Activated T-cell treated with anti-CD3 and anti-CD28 coated beads, Interleukin-2, amount 50 U/mL, for 24 hours (primary cell): ENCODE measurements at regions not wholly inside any gene's neighbourhood (a gene's known extent, or its start where the extent isn't known, plus 50 kb on each side); places are given as distances from the start of the nearest gene placed in this dataset.

ENCODE experiments used
- DNase-seq: peaks from one replicate; pipeline ENCODE4 v3.0.0-alpha.2; 2020
- H3K27ac Mint-ChIP-seq: 2 replicates; pipeline ENCODE4 v1.8.0; 2020; ENCODE audit warnings: mild to moderate bottlenecking, mixed read lengths
- H3K27me3 Mint-ChIP-seq: 2 replicates; pipeline ENCODE4 v1.8.0; 2020; ENCODE audit warnings: mixed read lengths
- H3K36me3 Mint-ChIP-seq: 2 replicates; pipeline ENCODE4 v1.8.0; 2020; ENCODE audit warnings: low read depth, mixed read lengths
- H3K4me1 Mint-ChIP-seq: 2 replicates; pipeline ENCODE4 v1.8.0; 2020; ENCODE audit warnings: low read depth, mixed read lengths
- H3K4me3 Mint-ChIP-seq: 2 replicates; pipeline ENCODE4 v1.8.0; 2020; ENCODE audit warnings: mild to moderate bottlenecking, moderate library complexity, mixed read lengths
- H3K9me3 Mint-ChIP-seq: 2 replicates; pipeline ENCODE4 v1.8.0; 2020; ENCODE audit warnings: mixed read lengths

GRCh38 chr4:84441758-84442377 is 57.2 kb downstream of the NKX6-1 start:
- no peaks in the 10 kb centered on the region for H3K36me3 Mint-ChIP-seq
- no peak overlapping the region for H3K27ac Mint-ChIP-seq
- no peak for DNase-seq
- no peak overlapping the region for H3K4me3 Mint-ChIP-seq
- H3K4me1 Mint-ChIP-seq, result no peaks in the 10 kb centered on the region
- H3K9me3 Mint-ChIP-seq, result no peaks in the 10 kb centered on the region
- H3K27me3 Mint-ChIP-seq, result peaks cover 5% of the 10 kb centered on the region

GRCh38 chr4:84439996-84440395 is 59.1 kb downstream of the NKX6-1 start:
- H3K4me1 Mint-ChIP-seq, result no peaks in the 10 kb centered on the region
- H3K27ac Mint-ChIP-seq, result no peak overlapping the region
- DNase-seq, result no peak
- H3K27me3 Mint-ChIP-seq, result peaks cover 5% of the 10 kb centered on the region
- H3K36me3 Mint-ChIP-seq, result no peaks in the 10 kb centered on the region
- H3K9me3 Mint-ChIP-seq, result no peaks in the 10 kb centered on the region
- no peak overlapping the region for H3K4me3 Mint-ChIP-seq

- Mint-ChIP-seq H3K4me1 (no peaks in the 10 kb centered on the region), H3K27ac (no peak overlapping the region), H3K36me3 (no peaks in the 10 kb centered on the region), H3K4me3 (no peak overlapping the region), H3K27me3 (peaks cover 3% of the 10 kb centered on the region), H3K9me3 (no peaks in the 10 kb centered on the region)
- DNase-seq, result no peak
Measured at GRCh38 chr4:84436812-84437211, 62.3 kb downstream of the NKX6-1 start.

GRCh38 chr4:84434344-84434743 is 64.7 kb downstream of the NKX6-1 start:
- no peaks in the 10 kb centered on the region for H3K36me3 Mint-ChIP-seq
- DNase-seq, result no peak
- H3K4me3 Mint-ChIP-seq, result no peak overlapping the region
- no peaks in the 10 kb centered on the region for H3K9me3 Mint-ChIP-seq
- no peaks in the 10 kb centered on the region for H3K4me1 Mint-ChIP-seq
- no peak overlapping the region for H3K27ac Mint-ChIP-seq
- peaks cover 3% of the 10 kb centered on the region for H3K27me3 Mint-ChIP-seq

GRCh38 chr4:84433633-84434222 is 65.4 kb downstream of the NKX6-1 start:
- DNase-seq, result no peak
- no peaks in the 10 kb centered on the region for H3K36me3 Mint-ChIP-seq
- no peaks in the 10 kb centered on the region for H3K9me3 Mint-ChIP-seq
- no peak overlapping the region for H3K27ac Mint-ChIP-seq
- H3K4me3 Mint-ChIP-seq, result no peak overlapping the region
- H3K27me3 Mint-ChIP-seq, result peaks cover 3% of the 10 kb centered on the region
- H3K4me1 Mint-ChIP-seq, result no peaks in the 10 kb centered on the region

- peaks cover 3% of the 10 kb centered on the region for H3K27me3 Mint-ChIP-seq
- DNase-seq, result no peak
- H3K9me3 Mint-ChIP-seq, result no peaks in the 10 kb centered on the region
- H3K36me3 Mint-ChIP-seq, result no peaks in the 10 kb centered on the region
- no peaks in the 10 kb centered on the region for H3K4me1 Mint-ChIP-seq
- H3K4me3 Mint-ChIP-seq, result no peak overlapping the region
- H3K27ac Mint-ChIP-seq, result no peak overlapping the region
Measured at GRCh38 chr4:84432713-84433112, 66.4 kb downstream of the NKX6-1 start.

GRCh38 chr4:84420608-84421007 is 78.5 kb downstream of the NKX6-1 start:
- Mint-ChIP-seq H3K27me3 (peaks cover 20% of the 10 kb centered on the region), H3K4me3 (no peak overlapping the region), H3K9me3 (peaks cover 3% of the 10 kb centered on the region), H3K27ac (no peak overlapping the region), H3K36me3 (no peaks in the 10 kb centered on the region), H3K4me1 (no peaks in the 10 kb centered on the region)
- no peak for DNase-seq

- H3K27me3 Mint-ChIP-seq, result peaks cover 20% of the 10 kb centered on the region
- H3K36me3 Mint-ChIP-seq, result no peaks in the 10 kb centered on the region
- no peak overlapping the region for H3K27ac Mint-ChIP-seq
- H3K9me3 Mint-ChIP-seq, result no peaks in the 10 kb centered on the region
- H3K4me3 Mint-ChIP-seq, result no peak overlapping the region
- no peak for DNase-seq
- no peaks in the 10 kb centered on the region for H3K4me1 Mint-ChIP-seq
Measured at GRCh38 chr4:84419201-84419600, 79.9 kb downstream of the NKX6-1 start.

- Mint-ChIP-seq H3K27me3 (peaks cover 20% of the 10 kb centered on the region), H3K36me3 (no peaks in the 10 kb centered on the region), H3K4me3 (no peak overlapping the region), H3K4me1 (no peaks in the 10 kb centered on the region), H3K9me3 (no peaks in the 10 kb centered on the region), H3K27ac (no peak overlapping the region)
- DNase-seq, result no peak
Measured at GRCh38 chr4:84417997-84418709, 80.9 kb downstream of the NKX6-1 start.

- H3K36me3 Mint-ChIP-seq, result no peaks in the 10 kb centered on the region
Measured at GRCh38 chr4:84413976-84414375, 85.1 kb downstream of the NKX6-1 start.

GRCh38 chr4:84413480-84413879 is 85.6 kb downstream of the NKX6-1 start:
- H3K9me3 Mint-ChIP-seq, result no peaks in the 10 kb centered on the region
- no peaks in the 10 kb centered on the region for H3K4me1 Mint-ChIP-seq
- no peaks in the 10 kb centered on the region for H3K36me3 Mint-ChIP-seq
- no peak for DNase-seq
- no peak overlapping the region for H3K27ac Mint-ChIP-seq
- no peak overlapping the region for H3K4me3 Mint-ChIP-seq
- peaks cover 8% of the 10 kb centered on the region for H3K27me3 Mint-ChIP-seq

More at GRCh38 chr4:84413976-84414375, 85.1 kb downstream of the NKX6-1 start:
- H3K27ac Mint-ChIP-seq, result no peak overlapping the region
- H3K4me3 Mint-ChIP-seq, result no peak overlapping the region
- H3K9me3 Mint-ChIP-seq, result no peaks in the 10 kb centered on the region
- H3K27me3 Mint-ChIP-seq, result peaks cover 13% of the 10 kb centered on the region
- no peaks in the 10 kb centered on the region for H3K4me1 Mint-ChIP-seq
- no peak for DNase-seq

GRCh38 chr4:84412062-84412461 is 87.0 kb downstream of the NKX6-1 start:
- Mint-ChIP-seq H3K27ac (no peak overlapping the region), H3K36me3 (no peaks in the 10 kb centered on the region), H3K9me3 (no peaks in the 10 kb centered on the region), H3K4me3 (no peak overlapping the region), H3K27me3 (peaks cover 5% of the 10 kb centered on the region), H3K4me1 (no peaks in the 10 kb centered on the region)
- no peak for DNase-seq

- DNase-seq, result no peak
- Mint-ChIP-seq H3K9me3 (no peaks in the 10 kb centered on the region), H3K4me3 (no peak overlapping the region), H3K27ac (no peak overlapping the region), H3K27me3 (peaks cover 2% of the 10 kb centered on the region), H3K4me1 (no peaks in the 10 kb centered on the region), H3K36me3 (no peaks in the 10 kb centered on the region)
Measured at GRCh38 chr4:84407554-84408407, 91.3 kb downstream of the NKX6-1 start.

GRCh38 chr4:84403656-84404055 is 95.4 kb downstream of the NKX6-1 start:
- no peaks in the 10 kb centered on the region for H3K27me3 Mint-ChIP-seq
- no peak for DNase-seq
- no peak overlapping the region for H3K27ac Mint-ChIP-seq
- H3K36me3 Mint-ChIP-seq, result no peaks in the 10 kb centered on the region
- H3K9me3 Mint-ChIP-seq, result no peaks in the 10 kb centered on the region
- H3K4me1 Mint-ChIP-seq, result no peaks in the 10 kb centered on the region
- H3K4me3 Mint-ChIP-seq, result no peak overlapping the region
